ENCODE measurements at regions not wholly inside any gene's neighbourhood (a gene's known extent, or its start where the extent isn't known, plus 50 kb on each side); places are given as distances from the start of the nearest gene placed in this dataset.
"Not testable (repeated sequence)": the region's sequence is repeated elsewhere in the genome, so short reads cannot be mapped to it uniquely, and the experiment has no call there.

DNA sequence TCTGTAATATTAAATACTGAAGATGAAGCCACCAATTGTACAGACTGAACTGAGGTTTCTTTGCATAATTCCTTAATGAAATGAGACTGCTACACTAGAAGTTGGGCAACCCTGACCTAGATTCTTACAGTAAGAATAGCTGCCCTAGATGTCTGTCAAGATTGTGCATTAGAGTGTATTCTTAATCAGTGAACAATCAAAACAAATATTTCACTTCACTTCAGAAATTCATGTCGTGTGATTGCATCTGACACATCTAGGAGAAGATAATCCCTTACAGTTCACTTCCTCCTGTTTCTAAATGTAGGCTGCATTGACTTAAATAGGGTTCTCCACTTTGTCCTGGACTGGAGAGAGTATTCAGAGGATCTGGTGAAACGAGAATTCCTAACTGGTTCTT is 283.1 kb downstream of the HNRNPD start:
- no peak for DNase-seq (ENCODE audit: low read depth, low spot score)

DNA sequence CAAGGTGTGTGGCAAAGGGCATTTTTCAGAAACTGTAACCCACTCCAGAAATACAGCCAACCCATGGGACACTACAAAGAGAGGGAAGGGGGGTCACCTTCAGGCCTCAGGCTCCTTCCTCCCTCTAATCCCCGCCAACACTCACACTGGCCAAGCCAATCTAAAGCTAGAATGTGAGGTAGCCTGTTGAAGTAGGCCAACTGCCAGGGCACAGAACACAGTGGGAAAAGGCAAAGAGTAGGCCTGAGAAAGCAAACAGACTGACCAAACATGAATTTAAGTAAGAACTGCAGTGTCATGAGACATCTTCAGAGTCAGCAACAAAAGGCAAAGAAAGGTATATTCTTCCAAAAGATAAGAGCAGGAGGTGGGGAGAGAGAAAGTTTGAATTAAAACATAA is 289.0 kb downstream of the HNRNPD start:
- DNase-seq (ENCODE audit: low read depth, low spot score) = no peak

DNA sequence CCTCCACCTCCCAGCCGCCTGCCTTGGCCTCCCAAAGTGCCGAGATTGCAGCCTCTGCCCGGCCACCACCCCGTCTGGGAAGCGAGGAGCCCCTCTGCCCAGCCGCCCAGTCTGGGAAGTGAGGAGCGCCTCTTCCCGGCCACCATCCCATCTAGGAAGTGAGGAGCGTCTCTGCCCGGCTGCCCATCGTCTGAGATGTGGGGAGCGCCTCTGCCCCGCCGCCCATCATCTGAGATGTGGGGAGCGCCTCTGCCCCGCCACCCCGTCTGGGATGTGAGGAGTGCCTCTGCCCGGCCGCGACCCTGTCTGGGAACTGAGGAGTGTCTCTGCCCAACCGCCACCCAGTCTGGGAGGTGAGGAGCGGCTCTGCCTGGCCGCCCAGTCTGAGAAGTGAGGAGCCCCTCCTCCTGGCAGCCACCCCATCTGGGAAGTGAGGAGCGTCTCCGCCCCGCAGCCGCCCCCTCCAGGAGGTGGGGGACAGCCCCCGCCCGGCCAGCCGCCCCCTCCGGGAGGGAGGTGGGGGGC is 296.3 kb downstream of the HNRNPD start:
- DNase-seq (ENCODE audit: low read depth, low spot score) = not testable (repeated sequence)

DNA sequence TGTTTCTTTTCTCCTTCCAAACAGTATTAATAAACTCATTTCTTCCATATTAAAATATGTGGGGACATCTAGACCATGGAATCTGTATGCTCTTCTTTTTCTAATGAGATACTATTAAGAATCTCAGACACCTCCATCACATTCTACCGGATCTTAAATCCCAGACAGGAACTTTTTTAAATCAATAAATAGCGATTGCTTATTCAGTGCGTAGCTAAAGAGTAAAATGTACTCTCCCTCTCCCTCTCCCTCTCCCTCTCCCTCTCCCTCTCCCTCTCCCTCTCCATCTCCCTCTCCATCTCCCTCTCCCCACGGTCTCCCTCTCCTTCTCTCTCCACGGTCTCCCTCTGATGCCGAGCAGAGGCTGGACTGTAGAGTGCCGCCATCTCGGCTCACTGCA is 297.0 kb downstream of the HNRNPD start:
- no peak for DNase-seq (ENCODE audit: low read depth, low spot score)

DNA sequence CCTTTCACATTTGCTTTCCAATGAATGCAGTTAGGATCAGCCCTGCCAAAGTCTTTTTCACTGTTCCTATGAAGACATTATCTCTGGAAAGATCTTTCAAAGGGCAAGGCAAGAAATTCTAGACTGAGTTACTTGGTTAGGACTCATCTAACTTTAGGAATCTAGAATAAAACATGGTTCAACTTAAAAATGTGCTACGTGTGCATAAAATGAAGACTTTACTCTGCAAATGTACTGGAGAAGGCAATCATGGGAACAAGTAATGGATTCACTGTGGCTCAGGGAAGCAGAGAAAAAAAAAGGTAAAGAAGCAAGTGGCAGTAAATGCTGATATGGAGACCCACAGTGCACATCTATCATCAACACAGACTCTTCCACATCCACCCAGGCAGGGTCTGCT is 297.4 kb downstream of the HNRNPD start:
- no peak for DNase-seq (ENCODE audit: low read depth, low spot score)

DNA sequence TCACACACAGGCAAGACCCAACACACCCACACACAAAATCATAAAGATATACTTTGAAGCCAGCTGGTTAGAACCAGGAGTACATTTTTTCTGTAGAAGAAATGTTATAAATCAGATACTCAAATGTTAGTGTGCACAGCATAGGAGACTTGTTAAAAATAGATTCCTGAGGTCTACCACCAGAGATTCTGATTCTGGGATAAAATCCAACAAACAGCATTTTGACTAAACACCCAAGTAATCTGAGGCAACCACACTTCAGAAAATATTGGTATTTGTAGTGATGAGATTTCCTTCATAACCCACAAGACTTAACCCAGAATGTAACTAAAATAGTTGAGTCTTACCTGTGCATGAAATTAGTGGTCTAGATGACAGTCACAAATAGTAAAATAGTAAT is 301.8 kb downstream of the HNRNPD start:
- no peak for DNase-seq (ENCODE audit: low read depth, low spot score)

DNA sequence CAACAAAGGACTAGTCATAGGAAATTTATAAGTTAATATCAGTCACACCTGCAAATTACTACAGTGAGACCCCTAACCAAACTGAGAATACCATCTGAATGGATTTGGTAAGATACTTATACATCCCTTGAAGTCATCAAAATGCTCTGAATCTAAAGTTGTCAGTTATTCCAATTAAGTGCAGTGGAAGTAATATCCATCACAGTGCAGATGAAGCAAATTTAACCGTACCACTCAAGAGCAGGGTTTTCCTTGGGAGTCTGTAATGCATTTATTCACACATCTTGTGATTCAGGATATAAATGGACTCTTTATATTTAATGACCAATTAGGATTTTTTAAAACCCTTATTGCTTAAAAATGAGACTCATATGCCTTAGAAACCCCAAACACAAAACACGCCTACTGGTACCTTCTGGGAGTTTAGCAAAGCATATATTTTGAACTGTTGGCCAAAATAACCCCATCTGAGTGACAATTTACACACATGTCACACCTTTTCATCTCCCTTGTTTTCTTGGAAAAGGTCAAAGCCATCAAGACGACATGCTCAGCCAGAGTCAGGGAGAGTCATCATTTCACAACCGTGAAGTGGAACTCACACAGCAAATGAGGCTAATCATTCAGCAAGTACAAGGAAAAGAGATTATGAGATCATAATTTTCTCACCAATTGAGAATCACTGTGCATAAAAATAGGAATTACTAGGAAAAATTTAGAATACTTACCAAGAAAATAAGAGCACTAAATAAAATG is 303.7 kb downstream of the HNRNPD start:
- DNase-seq (ENCODE audit: low read depth, low spot score) = no peak

DNA sequence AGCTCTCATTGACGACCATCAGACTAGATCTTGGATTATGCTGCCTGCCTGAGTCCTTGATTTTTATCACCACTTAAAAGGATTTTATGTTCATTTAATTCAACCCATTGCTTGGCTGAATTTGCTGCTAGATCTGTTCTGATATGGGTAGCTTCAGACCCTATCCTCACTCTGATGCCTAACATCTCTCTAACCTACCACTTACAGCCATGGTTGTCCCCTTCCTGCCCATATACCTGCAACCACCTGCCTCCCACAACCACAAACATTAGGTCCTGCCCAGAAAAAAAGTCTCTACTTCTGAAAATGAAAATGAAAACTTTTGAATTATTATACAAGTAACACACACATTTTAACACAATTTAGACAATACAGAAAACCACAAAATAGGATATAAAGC is 310.8 kb downstream of the HNRNPD start:
- no peak for DNase-seq (ENCODE audit: low read depth, low spot score)

DNA sequence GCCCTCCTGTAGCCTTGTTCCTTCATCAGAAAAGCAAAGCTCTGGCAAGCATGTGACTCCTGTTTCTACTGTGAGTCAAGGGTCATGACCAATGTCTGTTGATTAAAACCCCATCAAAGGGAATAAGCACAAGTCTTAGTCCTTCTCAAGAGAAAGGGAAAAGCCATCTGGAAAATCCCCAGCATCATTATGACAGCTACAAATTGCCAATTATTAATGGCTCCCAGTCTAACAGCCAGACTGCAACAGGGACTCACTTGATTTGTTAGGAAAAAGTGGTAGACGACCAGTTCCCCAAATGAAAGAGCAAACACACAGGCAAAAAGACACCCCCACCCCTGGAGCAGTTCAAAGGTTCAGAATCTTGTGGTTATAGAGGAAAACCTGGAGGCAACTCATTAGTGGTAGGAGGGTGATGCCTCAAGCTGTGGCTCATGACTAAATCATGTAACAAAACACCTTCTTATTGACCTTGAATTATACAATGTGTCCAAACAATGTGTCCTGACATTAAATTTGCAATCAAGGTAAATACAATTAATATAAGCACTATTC is 315.7 kb downstream of the HNRNPD start:
- no peak for DNase-seq (ENCODE audit: low read depth, low spot score)

DNA sequence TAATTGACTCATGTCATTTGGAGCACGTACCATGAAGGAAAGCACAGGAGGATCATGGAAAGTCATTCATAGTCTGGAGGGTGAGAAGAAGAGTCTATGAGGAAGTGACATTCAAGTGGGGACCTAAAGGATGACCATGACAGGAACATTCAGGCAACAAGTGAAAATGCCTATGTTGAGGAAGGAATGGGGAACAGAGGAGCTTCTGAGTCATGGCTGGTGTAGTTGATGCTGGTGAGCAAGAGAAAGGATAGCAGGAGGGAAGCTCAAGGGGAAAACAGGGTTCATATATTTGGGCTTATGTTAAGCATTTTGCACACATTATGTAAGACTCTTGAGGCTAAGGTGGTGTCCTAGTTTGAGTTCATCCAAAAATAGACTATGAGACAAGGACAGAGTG is 318.6 kb downstream of the HNRNPD start:
- DNase-seq (ENCODE audit: low read depth, low spot score) = no peak

DNA sequence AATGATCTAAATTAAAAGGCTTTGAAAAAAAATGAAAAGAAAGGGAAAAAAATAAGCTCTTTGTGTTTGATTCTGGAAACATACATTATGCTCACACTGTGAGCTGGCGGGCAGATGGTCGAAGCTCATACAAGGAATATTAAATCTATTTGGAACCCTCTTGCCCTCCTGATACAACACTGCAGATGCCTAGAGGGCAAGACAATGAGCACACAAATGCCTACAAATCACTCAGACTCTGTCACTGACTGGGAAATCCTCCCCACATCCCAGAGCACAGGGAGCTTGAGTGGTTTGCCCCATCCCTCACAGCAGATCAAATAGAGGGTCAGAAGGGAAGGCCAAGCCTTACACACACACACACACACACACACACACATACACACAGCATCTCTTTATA is 320.4 kb downstream of the HNRNPD start:
- no peak for DNase-seq (ENCODE audit: low read depth, low spot score)

DNA sequence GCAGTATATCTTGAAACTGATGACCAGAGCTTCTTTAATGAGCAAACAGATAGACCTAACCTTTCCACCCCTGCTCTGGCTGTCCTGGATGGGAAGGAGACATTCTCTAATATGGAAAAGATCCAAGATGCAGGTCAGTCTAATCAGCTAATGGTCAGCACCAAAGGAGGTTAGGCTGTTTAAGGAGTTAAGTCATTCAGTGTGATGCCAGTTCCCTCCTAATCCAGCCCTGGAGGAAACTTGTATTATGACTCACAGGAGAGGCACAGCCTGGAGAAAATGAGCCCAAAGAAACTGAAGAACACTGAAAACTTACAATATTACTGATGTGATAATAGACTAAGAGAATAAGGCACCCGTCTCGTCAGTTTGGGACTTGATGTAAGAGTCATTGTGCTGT is 323.0 kb downstream of the HNRNPD start:
- no peak for DNase-seq (ENCODE audit: low read depth, low spot score)

DNA sequence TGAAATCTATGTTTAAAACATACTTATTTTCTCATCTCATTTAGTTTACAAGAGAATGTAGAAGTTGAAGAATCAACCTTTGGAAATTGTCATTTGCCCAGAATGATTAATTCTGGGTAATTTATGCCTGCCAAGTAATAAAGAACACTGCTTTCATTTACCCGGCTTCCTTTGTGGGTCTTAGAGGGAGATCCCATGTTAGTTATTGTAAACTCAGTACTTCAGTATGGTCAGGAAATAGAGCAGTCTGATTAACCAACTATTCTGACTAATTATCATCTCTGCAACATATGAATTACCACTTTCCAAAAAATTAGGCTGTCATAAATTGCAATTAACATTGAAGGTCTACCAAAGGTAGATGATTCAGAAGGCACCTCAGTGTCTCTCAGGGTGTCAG is 324.5 kb downstream of the HNRNPD start:
- DNase-seq (ENCODE audit: low read depth, low spot score) = no peak

DNA sequence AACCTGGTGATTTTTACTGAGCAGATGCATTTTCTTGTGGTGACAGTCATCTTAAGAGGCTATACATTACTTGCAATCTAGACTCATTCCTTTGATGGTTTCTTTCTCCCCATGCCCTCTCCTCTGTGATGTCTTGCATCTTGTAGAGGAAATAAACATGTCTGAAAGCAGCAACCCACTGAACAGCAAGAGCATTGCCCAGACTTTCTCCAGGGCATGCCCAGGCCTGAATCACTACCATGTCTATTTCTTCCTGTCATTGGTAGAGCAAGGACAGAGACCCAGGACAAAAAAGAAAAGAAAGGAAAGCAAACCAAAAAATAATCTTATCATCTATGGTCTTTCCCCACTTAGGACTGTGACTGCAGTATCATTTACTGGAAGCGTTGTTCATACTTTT is 326.1 kb downstream of the HNRNPD start:
- no peak for DNase-seq (ENCODE audit: low read depth, low spot score)

DNA sequence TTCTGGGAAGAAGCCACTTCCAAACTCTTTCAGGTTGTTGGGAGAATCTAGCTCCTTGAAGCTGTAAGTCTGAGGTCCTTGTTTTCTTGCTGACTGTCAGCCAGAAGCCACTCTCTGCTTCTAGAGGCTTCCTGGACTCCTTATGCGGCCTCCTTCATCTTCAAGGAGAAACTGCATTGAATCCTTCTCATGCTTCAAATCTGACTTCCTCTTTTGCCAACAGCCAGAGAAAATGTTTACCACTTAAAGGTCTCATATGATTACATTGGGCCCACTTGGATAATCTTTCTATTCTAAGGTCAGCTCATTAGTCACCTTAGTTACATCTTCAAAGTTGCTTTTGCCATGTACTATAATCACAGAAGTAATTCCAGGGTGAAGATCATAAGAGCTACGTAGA is 327.0 kb downstream of the HNRNPD start:
- no peak for DNase-seq (ENCODE audit: low read depth, low spot score)

DNA sequence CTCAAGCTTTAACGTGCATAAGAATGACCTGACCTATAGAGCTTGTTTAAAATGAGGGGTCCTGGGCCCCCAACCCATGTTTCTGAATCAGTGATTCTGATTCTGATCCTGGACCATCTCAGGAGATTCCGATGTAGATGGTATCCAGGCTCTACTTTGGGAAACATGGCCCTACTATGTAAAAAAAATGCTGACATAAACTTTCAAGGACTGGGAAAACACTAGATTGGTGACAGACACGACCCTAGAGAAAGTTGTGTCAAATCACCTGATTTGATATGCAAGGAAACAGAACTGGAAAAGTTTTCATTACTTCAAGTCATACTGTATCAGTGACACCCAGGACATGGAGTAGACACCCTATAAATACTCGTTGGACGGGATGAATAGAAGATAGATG is 328.5 kb downstream of the HNRNPD start:
- no peak for DNase-seq (ENCODE audit: low read depth, low spot score)

DNA sequence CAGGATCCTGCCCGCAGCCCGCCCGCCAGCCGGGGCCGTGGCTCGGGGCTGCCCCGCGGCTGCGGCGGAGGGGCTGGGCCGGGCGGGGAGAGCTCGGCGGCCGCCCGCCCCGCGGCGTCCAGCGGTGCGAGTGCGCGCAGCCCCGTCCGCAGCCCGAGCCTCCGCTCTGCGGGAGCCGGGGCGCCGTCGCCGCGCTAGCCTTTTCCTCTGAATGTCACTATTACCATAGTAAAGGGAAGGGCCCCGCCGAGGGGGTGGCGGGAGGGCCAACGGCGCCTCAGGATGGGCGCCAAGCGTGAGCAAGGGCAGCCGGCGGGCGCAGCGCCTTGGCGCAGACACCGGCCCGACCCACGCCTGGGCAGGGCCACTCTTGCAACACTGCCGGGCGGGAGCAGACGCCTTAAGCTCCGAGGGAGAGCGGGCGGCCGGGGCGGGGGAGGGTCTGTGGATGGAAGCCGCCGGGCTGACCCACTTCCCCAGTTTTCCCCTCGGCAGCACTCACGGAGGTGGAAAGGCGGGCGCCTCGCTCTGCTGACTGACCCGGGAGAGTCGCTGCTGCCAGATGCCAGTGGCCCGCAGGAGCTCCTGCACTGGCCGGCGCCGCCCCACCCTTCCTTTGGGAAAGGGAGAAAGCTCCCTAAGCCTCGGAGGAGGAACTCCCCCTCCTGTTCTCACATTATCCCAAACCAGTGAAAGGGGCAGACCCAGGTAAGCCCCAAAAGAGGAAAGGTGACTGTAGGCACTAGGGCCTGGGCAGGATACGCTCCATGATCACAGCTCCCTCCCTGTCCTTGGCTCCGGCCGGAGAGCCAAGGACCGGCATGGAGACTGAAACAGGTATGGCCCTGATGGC is 329.4 kb downstream of the HNRNPD start:
- DNase-seq (ENCODE audit: low read depth, low spot score) = peak; percentile 33

DNA sequence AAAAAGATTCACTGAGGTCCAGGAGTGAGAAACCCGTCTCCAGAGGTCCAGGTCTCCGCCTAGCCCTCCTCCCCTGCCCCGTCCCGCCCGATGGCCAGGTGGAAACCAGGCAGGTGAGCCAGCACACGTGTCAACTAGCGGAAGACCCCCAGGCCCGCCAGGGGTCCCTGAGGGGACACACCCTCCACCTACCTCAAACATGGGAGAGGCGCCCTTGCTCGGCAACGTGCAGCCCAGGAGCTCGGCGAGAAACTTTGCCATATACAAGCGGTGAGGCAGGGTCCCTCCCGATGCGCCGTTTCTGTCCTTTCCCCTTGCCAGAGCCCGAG is 330.0 kb downstream of the HNRNPD start:
- DNase-seq (ENCODE audit: low read depth, low spot score) = no peak

DNA sequence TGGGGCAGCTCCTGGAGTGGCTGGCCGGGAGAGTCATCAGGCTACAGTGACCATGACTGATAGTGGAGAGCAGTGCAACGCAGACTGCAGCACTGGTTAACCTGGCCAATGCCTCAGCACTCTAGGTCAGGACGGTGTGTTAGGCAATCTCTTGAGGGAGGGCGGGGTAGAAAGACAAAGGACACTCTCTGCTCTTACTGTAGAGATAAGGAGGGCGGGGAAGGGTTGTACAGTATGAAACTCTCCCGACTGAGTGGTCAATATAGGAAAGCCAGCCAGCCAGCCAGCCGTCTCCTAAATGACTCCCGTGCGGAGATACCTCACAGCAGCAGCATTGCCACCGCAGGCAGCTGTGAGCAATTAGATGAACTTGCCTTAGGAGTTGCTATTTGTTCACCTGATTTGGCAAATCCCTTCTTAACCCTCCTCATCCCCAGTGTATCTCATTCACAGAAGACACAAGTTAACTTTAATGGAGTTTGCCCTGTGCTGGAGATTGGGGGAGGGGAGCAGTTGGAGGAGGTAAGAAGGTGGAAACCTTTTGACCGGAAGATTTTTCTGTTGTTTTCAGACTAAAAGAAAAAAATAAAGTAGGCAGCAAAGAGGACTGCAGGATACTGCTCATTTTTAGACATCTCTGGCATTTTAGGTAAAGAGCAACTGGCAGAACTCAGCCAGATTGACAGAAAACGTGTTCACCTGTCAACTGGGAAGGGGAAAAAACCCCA is 330.5 kb downstream of the HNRNPD start:
- no peak for DNase-seq (ENCODE audit: low read depth, low spot score)

DNA sequence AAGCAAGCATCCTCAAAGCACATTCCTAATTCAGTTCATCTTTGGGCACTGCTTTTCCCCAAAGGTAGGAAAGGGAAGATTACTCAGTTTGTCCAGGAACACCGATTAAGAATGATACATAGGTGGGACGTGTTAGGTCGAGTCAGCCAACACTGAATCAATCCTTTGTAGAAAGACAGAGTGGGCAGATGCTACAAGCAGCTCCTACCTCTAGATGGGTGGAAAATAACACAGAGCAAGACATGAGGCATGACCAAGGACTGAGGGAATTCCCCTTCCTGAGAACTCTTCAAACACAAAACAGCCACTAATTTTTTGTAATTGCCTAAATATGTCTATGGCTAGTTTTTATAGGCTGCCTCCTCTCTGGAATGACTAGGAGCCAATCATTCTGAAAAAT is 331.7 kb downstream of the HNRNPD start:
- no peak for DNase-seq (ENCODE audit: low read depth, low spot score)

DNA sequence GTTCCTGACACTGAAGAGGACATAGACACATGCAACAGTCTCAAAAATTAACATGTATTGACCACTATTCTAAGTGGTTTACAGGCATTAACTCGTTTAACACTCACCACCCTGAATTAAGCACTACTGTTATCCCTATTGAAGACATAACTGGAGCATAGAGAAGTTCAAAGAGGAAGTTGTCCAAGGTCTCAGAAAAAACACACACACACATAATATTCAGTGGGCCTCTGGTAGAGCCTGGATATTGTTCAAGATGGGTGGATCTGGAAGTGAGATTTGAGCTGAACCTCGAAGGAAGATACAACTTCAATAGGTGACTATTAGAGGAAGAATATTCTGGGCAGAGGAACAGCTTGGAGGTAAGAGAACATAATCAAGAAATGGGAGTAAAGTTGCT is 334.9 kb downstream of the HNRNPD start:
- no peak for DNase-seq (ENCODE audit: low read depth, low spot score)

DNA sequence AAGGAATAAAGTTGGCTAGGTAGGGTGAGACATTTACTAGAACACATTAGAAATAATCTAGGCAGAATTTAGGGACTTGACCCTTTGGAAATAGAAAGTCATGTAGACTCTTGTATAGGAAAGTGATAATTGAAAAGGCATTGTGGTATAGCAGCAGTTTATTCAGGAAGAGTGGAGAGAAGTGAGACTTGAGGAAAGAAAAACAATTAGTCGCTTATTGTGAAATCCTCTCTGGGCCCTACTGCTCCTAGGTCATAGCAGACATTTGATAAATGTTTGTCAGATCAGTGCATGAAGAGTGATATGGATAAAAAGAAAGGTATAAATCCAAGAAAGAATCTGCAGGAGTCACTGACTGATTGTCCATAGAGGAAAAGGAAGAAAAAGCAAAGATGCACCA is 337.6 kb downstream of the HNRNPD start:
- no peak for DNase-seq (ENCODE audit: low read depth, low spot score)

All from iPS DF 19.7 (cell line).